ENCODE measurements at regions not wholly inside any gene's neighbourhood (a gene's known extent, or its start where the extent isn't known, plus 50 kb on each side); places are given as distances from the start of the nearest gene placed in this dataset.

GRCh38 chr3:173336261-173336660 is 61.3 kb upstream of the NLGN1 start:
- ATAC-seq (no peak), DNase-seq (ENCODE audit: low spot score) (no peak)
- no peak overlapping the region for H3K27ac Mint-ChIP-seq
- no peaks in the 10 kb centered on the region for H3K9me3 Mint-ChIP-seq
- POLR2A ChIA-PET, result no interaction called here
- H3K36me3 Mint-ChIP-seq, result no peaks in the 10 kb centered on the region
- H3K4me3 Mint-ChIP-seq, result no peak overlapping the region
- TF ChIP-seq MXD4 (CRISPR knock-in tag; IDR thresholded peaks at IDR 0.05; ENCODE audit: borderline replicate concordance), result no peak
- TF ChIP-seq ZMAT4 (CRISPR knock-in tag; IDR thresholded peaks at IDR 0.05), result no peak
- TF ChIP-seq SOX15 (CRISPR knock-in tag; IDR thresholded peaks at IDR 0.05), result no peak
- TF ChIP-seq KAT7 (CRISPR knock-in tag; IDR thresholded peaks at IDR 0.05; ENCODE audit: borderline replicate concordance), result no peak
- TF ChIP-seq AR (CRISPR knock-in tag; IDR thresholded peaks at IDR 0.05), result no peak
- CTCF ChIA-PET, result no interaction called here
- no peaks in the 10 kb centered on the region for H3K4me1 Mint-ChIP-seq
- H3K27me3 Mint-ChIP-seq (ENCODE audit: low read depth), result no peaks in the 10 kb centered on the region

- ChIA-PET POLR2A (no interaction called here), CTCF (no interaction called here)
- H3K4me1 Mint-ChIP-seq, result peaks cover 29% of the 10 kb centered on the region
- ATAC-seq (peak; percentile 60; the same call in 1 of the 2 replicates), DNase-seq (ENCODE audit: low spot score) (no peak)
- TF ChIP-seq TEAD1 (CRISPR knock-in tag; IDR thresholded peaks at IDR 0.05) (no peak), ZNF423 (CRISPR knock-in tag; IDR thresholded peaks at IDR 0.05) (peak; percentile 30; the same call in 1 of the 2 replicates)
- H3K27me3 Mint-ChIP-seq (ENCODE audit: low read depth), result no peaks in the 10 kb centered on the region
- H3K27ac Mint-ChIP-seq, result no peak overlapping the region
- H3K9me3 Mint-ChIP-seq, result no peaks in the 10 kb centered on the region
- H3K4me3 Mint-ChIP-seq, result no peak overlapping the region
- H3K36me3 Mint-ChIP-seq, result no peaks in the 10 kb centered on the region
Measured at GRCh38 chr3:173306110-173306509, 91.4 kb upstream of the NLGN1 start.

- no peak for DNase-seq (ENCODE audit: low spot score)
- ChIA-PET POLR2A (no interaction called here), CTCF (interaction anchor here (0.6 kb wide), 1 partner anchor 1041 kb away, joined by 3 read pairs; no protein-coding TSS in a partner anchor)
- Mint-ChIP-seq H3K27me3 (ENCODE audit: low read depth) (no peaks in the 10 kb centered on the region), H3K9me3 (peaks cover 12% of the 10 kb centered on the region), H3K4me1 (peaks cover 32% of the 10 kb centered on the region), H3K4me3 (no peak overlapping the region), H3K36me3 (peaks cover 7% of the 10 kb centered on the region), H3K27ac (no peak overlapping the region)
- no peak for ATAC-seq
- TF ChIP-seq ATF6 (CRISPR knock-in tag; IDR thresholded peaks at IDR 0.05) (no peak), ERG (CRISPR knock-in tag; IDR thresholded peaks at IDR 0.05) (no peak), ATF1 (CRISPR knock-in tag; IDR thresholded peaks at IDR 0.05) (no peak), EMX1 (CRISPR knock-in tag; IDR thresholded peaks at IDR 0.05) (no peak), ZNF671 (CRISPR knock-in tag; IDR thresholded peaks at IDR 0.05) (no peak), CREB1 (CRISPR knock-in tag; IDR thresholded peaks at IDR 0.05) (no peak), ATF3 (CRISPR knock-in tag; conservative IDR thresholded peaks at IDR 0.05) (no peak), TEAD4 (CRISPR knock-in tag; IDR thresholded peaks at IDR 0.05) (no peak), TP53 (CRISPR knock-in tag; IDR thresholded peaks at IDR 0.05) (no peak), ZNF317 (CRISPR knock-in tag; IDR thresholded peaks at IDR 0.05; ENCODE audit: borderline replicate concordance, low read depth) (no peak), NR3C1 (CRISPR knock-in tag; conservative IDR thresholded peaks at IDR 0.05; ENCODE audit: low read depth) (no peak), GTF2I (CRISPR knock-in tag; conservative IDR thresholded peaks at IDR 0.05) (no peak), ZNF219 (CRISPR knock-in tag; IDR thresholded peaks at IDR 0.05; ENCODE audit: borderline replicate concordance) (no peak), ARID4B (CRISPR knock-in tag; IDR thresholded peaks at IDR 0.05; ENCODE audit: borderline replicate concordance) (no peak)
Measured at GRCh38 chr3:173304182-173304800, 93.3 kb upstream of the NLGN1 start.
